Tongue (tissue), 1 donor: ENCODE measurements at regions not wholly inside any gene's neighbourhood (a gene's known extent, or its start where the extent isn't known, plus 50 kb on each side); places are given as distances from the start of the nearest gene placed in this dataset.
"Not testable (repeated sequence)": the region's sequence is repeated elsewhere in the genome, so short reads cannot be mapped to it uniquely, and the experiment has no call there.

Experiments
- DNase-seq: peaks from one replicate; pipeline ENCODE4 v3.0.0-alpha.2; 2015

DNA sequence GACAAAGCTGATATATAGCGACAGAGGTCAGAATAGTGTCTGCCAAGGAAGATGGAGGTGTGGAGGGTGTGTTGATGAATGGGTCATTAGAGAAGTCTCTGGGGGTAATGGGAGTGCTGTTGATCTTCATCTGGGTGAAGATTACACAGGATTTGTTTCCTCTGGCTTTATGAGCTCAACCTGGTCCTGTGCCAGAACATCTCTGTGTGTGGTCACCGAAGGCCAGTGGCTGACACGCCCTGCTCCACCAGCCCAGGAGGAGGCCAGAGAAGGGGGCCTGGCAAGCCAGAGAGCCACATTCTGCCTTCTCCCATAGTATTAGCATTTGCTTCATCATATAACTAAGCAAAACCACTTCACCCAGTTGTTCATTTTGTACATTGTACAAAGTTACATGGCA lies 121.1 kb downstream of the ZNF621 start:
- peak; percentile 83 for DNase-seq

GRCh38 chr3:40649346-40649745 lies 124.6 kb downstream of the ZNF621 start:
- no peak for DNase-seq

DNA sequence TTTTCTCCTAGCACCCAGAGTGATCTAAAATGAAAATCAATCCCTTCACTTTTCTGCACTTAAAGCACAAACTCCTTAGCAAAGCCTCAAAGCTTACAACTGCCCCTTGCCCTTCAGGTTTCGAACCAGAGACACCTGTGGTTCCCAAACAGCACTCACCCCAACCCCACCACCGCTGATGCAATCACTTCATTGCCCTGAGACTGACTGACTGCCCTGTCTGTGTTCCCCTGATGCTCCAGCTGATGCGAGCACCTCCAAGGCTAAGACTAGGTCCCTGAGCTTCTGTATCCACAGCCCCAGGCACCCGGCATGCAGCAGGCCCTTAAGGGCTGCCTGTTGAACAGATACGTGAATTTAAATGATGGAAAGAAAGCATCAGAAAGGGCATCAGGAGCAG lies 127.3 kb downstream of the ZNF621 start:
- DNase-seq = no peak

GRCh38 chr3:40653001-40653400 lies 128.2 kb downstream of the ZNF621 start:
- DNase-seq = no peak

DNA sequence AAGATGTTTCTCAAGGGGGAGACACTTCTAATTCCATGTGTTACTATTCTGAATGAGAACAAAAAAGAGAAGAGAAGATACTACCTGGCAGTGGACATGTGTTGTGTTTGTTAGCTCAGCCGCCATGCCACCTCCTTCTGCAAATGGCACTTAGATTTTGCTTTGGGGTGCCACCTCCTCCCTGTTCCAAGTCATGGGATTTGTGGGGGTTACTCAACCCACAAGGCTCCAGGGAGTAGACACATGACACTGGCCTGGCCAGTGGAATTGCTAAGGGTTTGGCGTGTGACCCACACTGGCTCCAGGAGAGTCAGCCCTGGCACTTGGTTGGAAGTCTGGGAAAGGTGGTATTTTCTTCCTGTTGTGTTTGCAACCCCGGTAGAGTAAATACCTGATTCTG lies 129.1 kb downstream of the ZNF621 start:
- DNase-seq = no peak

DNA sequence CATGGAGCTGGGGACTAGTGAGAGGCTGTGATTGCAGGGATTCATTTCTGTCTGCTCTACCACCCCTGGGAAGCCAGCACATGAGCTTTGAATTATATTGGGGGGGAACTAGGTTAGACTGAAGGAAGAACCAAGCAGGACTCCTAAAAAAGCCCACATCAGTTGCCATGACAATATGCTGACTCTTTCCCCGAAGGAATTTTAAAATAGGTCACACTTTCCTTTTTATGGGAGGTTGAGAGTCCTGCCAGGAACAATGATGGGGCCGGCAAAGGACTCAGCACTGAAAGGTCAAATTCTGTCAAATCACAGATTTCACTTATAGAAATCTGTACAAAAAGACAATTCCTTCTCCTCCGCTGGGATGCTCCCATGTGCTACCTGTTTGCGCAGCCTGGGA lies 130.8 kb downstream of the ZNF621 start:
- DNase-seq = no peak

DNA sequence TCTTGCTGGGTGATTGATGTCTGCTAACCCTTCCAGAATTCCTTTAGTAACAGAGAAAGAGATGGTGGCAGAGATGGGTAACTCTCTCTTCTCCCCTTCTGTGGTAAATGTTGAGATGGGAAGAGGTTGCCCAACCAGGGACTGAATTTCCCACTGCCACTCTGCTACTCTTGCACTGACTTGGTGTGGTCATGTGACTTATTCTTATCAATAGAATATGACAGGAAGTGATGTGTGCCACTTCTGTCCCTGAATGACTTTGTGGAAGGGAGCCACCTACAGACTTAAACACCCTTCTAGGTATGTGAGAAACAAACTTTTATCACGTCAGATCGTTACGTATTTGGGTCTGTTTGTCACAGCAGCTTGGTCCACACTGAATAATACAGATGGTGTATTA lies 132.9 kb downstream of the ZNF621 start:
- no peak for DNase-seq

DNA sequence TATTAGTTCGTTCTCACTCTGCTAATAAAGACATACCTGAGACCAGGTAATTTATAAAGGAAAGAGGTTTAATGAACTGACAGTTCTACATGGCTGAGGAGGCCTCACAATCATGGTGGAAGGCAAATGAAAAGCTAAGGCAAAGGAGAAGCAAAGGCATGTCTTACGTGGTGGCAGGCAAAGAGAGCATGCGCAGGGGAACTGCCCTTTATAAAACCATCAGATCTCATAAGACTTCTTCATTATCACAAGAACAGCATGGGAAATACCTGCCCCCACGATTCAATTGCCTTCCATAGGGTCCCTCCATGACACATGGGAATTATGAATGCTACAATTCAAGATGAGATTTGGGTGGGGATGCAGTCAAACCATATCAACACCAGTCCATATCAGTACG lies 133.5 kb downstream of the ZNF621 start:
- no peak for DNase-seq

- DNase-seq = no peak
These were observed 135.8 kb downstream of the ZNF621 start for GRCh38 chr3:40660554-40660953.

DNA sequence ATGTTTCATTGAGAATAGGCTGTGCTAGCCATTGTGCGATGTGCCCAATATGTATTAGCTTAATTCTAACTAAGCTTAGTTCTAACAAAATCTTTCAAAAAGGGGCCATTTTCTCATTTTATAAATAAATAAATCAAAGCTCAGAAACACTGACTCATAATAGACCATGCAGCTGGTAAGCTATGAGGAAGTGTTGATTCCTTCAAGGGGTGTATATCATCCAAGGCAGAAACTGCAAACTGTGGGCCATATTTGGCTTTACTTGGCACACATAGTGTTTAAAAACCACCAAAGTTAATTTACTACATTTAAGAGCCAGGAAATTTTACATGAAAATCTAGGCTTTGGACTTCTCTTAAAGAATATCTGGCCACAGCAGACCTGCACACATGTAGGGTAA lies 136.5 kb downstream of the ZNF621 start:
- DNase-seq = no peak

DNA sequence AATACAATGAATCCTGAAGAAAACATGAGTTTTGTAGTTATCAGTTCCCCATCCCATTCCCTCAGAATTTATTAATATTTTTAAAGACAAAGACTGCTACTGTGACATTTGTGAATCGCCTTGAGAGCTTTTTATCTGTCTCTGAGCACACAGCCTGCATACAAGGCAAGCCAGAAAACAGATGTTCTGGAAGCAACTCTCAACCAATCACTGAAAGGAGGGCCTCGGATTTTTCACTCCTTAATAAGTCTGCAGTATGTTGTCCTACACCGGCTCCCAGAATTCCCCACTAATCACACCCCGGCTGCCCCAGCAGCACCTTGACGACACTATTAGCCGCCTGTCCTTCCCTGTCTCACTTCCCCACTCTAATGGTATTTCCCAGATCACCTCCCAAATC lies 138.5 kb downstream of the ZNF621 start:
- DNase-seq = peak; percentile 8

- DNase-seq = no peak
These were observed 144.4 kb downstream of the ZNF621 start for GRCh38 chr3:40669176-40669575.

- no peak for DNase-seq
These were observed 148.1 kb downstream of the ZNF621 start for GRCh38 chr3:40672861-40673260.

DNA sequence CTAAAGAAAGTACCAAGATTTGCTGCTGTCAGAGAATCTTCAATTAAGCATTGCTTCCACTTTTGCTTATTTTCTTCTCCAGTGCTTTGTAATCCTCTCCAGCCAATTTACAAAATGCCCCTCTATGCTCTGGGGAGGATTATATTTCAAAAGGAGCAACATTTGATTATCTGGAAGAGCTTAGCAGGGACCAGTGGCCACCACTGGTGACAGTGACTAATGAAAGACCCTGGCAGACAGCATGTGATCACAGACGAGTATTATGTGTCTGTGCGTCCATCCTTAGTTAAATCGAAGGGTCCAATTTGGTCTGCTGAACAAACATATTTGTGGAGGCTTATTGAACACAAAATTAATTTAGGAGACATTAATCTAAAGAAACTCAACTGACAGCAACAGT lies 152.6 kb downstream of the ZNF621 start:
- DNase-seq = no peak

DNA sequence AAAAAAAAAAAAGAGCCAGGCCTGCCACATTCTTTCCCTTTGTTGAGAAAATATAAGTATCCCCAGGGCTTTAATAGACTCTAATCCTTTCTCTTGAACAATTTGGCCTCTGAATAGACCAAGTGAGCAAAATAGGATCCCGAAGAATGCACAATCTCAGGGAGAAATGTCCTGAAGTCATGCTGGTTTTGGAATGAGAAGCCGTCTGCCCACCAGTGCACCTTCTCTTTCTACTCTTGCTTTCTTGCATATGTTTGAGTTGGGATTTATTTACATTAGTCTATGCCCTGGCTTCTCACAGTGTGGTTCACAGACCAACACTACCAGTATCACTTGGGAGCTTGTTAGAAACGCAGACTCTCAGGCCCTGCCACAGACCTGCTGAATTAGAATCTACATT lies 153.0 kb downstream of the ZNF621 start:
- no peak for DNase-seq

GRCh38 chr3:40679290-40679689 lies 154.5 kb downstream of the ZNF621 start:
- DNase-seq = no peak

DNA sequence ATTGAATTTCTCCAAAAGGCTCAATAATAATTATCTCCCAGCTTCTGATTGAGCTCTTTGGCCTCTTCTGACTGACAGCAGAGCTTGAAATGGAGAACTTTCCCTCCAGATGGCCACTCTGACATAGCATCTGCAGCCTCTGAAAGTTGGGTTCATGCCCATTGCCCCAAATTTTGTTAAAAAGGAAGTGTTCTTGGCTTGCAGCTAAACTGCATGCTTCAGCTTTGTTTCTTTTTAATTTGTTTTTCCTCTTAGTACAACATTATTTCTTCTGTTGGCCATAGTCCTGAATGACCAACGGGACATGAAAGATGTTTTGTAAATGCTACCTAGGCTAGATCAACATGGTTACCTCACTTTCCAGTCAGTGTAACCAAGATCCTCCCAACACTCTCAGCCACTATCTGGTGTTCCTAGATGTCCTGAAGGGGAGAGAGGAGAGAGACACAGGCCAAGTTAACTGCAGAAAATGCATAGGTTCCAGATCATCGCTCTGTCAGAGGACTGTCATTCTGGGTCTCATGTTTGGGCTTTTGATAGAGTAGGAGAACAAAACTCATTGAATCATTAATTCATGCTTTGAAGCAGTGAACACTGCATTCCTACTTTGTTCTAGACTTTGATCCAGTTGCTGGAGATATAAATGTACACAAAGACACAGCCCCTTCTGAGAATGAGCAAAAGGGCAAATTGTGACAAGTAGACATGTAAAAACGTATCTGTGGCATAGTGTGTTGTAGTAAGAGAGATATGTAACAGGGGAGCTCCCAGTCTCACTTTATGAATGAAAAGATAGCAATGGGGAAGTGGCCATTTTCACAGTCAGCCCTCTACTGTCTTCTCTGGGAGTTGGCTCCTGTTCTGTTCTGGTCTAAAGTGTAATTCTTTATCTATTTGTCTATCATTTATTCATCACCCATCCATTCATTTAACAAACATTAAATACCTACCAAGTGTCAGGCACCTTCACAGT lies 156.2 kb downstream of the ZNF621 start:
- no peak for DNase-seq

- DNase-seq = no peak
These were observed 156.9 kb downstream of the ZNF621 start for GRCh38 chr3:40681658-40682055.

GRCh38 chr3:40689837-40690236 lies 165.1 kb downstream of the ZNF621 start:
- DNase-seq = no peak

GRCh38 chr3:40690749-40691451 lies 166.1 kb downstream of the ZNF621 start:
- DNase-seq = peak; percentile 78

- DNase-seq = peak; percentile 61
These were observed 166.7 kb downstream of the ZNF621 start for GRCh38 chr3:40691452-40691861.

DNA sequence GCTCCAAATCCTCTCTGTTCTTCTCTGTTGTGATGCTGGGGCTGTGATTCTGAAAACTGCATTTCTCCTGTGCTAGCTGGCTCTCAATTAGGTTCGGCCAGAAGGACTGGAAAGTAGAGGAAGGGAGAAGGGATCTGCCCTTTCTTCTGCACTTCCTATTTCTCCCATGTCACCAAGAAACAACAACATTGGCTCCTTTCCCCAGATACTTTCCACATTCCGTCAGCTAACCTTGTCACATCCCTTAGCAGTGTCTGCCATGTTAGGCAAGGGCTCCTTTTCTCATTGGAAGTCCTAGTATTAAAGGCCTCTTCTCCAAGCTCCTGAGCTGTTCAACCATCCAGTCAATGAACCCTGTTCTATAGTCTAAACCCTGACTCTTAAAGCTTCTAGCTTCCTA lies 171.1 kb downstream of the ZNF621 start:
- no peak for DNase-seq

DNA sequence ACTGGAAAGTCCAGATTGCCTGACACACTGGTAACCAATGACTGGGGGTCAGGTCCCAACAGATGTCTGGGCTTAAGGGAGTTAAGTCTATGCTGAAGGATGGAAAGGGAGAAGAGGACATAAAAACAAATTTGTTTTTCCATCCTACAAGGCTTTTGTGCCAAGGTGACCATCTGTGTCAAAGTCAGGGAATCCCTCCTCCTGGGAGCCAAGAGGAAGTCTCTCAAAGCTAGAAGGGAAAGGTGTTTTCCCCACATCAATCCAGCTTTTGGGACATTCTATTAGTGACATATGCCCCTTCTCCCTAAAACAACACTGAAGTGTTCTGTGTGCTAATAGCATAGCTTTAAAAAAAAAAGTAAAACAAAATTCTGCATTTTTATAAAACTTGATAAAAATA lies 173.9 kb downstream of the ZNF621 start:
- DNase-seq = not testable (repeated sequence)
